ENCODE measurements at regions not wholly inside any gene's neighbourhood (a gene's known extent, or its start where the extent isn't known, plus 50 kb on each side); places are given as distances from the start of the nearest gene placed in this dataset.

GRCh38 chr12:19002216-19002615 lies 127.3 kb upstream of the PLEKHA5 start:
- TF ChIP-seq, protein P1, sequence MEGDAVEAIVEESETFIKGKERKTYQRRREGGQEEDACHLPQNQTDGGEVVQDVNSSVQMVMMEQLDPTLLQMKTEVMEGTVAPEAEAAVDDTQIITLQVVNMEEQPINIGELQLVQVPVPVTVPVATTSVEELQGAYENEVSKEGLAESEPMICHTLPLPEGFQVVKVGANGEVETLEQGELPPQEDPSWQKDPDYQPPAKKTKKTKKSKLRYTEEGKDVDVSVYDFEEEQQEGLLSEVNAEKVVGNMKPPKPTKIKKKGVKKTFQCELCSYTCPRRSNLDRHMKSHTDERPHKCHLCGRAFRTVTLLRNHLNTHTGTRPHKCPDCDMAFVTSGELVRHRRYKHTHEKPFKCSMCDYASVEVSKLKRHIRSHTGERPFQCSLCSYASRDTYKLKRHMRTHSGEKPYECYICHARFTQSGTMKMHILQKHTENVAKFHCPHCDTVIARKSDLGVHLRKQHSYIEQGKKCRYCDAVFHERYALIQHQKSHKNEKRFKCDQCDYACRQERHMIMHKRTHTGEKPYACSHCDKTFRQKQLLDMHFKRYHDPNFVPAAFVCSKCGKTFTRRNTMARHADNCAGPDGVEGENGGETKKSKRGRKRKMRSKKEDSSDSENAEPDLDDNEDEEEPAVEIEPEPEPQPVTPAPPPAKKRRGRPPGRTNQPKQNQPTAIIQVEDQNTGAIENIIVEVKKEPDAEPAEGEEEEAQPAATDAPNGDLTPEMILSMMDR (IDR thresholded peaks at IDR 0.05; ENCODE audit: low read depth, low read length), result no peak
- no peak overlapping the region for H3K4me3 ChIP-seq (ENCODE audit: low read depth, low read length)

- TF ChIP-seq, protein P1 (IDR thresholded peaks at IDR 0.05; ENCODE audit: low read depth, low read length), result no peak
- no peak overlapping the region for H3K4me3 ChIP-seq (ENCODE audit: low read depth, low read length)
These were observed 126.4 kb upstream of the PLEKHA5 start for GRCh38 chr12:19003141-19003540.

- H3K4me3 ChIP-seq (ENCODE audit: low read depth, low read length), result no peak overlapping the region
- TF ChIP-seq, protein P1 (IDR thresholded peaks at IDR 0.05; ENCODE audit: low read depth, low read length), result no peak
These were observed 125.4 kb upstream of the PLEKHA5 start for GRCh38 chr12:19003987-19004619.

DNA sequence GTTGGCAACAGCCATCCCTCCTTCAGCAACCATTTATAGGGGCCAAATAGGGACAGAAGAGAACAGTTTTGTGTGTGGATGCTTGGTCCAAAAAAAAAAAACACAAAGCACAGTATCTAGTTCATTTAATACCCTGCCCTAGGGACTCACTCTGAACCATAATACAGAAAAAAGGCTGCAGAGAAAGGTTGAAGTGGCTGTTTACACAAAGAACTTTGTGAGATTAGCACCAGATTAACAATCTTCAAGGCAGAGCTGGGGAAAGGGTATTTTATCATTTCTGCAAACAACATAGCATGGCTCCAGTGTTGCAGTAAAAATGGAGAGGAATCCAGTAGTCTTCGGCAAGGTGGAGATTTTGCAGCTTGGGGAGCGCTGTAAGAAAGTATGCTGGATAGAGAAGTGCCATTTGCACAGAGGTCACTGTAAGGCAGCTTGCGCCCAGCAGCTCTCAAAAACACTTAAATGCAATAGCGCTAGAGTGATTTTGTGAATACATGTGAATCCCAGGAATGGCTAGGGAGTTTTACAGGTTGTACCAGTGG lies 124.2 kb upstream of the PLEKHA5 start:
- no peak overlapping the region for H3K4me3 ChIP-seq (ENCODE audit: low read depth, low read length)
- TF ChIP-seq, protein P1 (IDR thresholded peaks at IDR 0.05; ENCODE audit: low read depth, low read length), result no peak

- H3K4me3 ChIP-seq (ENCODE audit: low read depth, low read length), result no peak overlapping the region
- TF ChIP-seq, protein P1 (IDR thresholded peaks at IDR 0.05; ENCODE audit: low read depth, low read length), result no peak
These were observed 122.9 kb upstream of the PLEKHA5 start for GRCh38 chr12:19006626-19007137.

DNA sequence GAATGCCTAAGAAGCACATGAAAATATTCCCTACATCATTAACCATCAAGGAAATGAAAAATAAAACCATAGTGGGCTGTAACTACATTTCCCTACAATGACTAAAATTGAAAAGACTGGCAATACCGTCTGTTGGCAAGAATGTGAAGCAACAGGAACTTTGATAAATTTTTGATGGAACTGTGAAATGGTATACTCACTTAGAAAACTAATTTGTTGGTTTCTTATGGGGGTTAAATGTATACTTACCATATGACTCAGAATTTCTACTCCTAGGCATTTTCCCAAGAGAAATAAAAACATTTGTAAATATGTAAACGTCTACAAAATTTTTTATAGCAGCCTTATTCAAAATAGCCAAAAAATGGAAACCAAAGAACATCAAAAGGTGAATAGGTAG lies 121.4 kb upstream of the PLEKHA5 start:
- TF ChIP-seq, protein P1 (IDR thresholded peaks at IDR 0.05; ENCODE audit: low read depth, low read length), result no peak
- no peak overlapping the region for H3K4me3 ChIP-seq (ENCODE audit: low read depth, low read length)

GRCh38 chr12:19010087-19010486 lies 119.4 kb upstream of the PLEKHA5 start:
- no peak overlapping the region for H3K4me3 ChIP-seq (ENCODE audit: low read depth, low read length)
- TF ChIP-seq, protein P1 (IDR thresholded peaks at IDR 0.05; ENCODE audit: low read depth, low read length), result no peak

Measured in WI38 (cell line).